Astrocyte (in vitro differentiated cells and primary cell): ENCODE measurements at regions not wholly inside any gene's neighbourhood (a gene's known extent, or its start where the extent isn't known, plus 50 kb on each side); places are given as distances from the start of the nearest gene placed in this dataset.

Experiments used
- DNase-seq: peaks from one replicate; pipeline ENCODE4 v3.0.0-alpha.2; 2010; ENCODE audit warnings: low read depth
- FAIRE-seq: peaks from 2 replicates; lab custom pipeline; 2011; peaks lifted over from hg19 to GRCh38; lab: Jason Lieb, UNC
- H2AFZ ChIP-seq: 2 replicates; pipeline ENCODE4 v1.6.0; 2012; ENCODE audit warnings: low read depth, low read length, inconsistent platforms
- H3K27ac ChIP-seq: 2 replicates; pipeline ENCODE4 v1.5.1; 2011; ENCODE audit warnings: low read depth, low read length, inconsistent platforms
- H3K27me3 ChIP-seq: 2 replicates; pipeline ENCODE4 v1.6.0; 2011; ENCODE audit warnings: low read length, inconsistent platforms; ENCODE audit not compliant: insufficient read depth
- H3K36me3 ChIP-seq: 2 replicates; pipeline ENCODE4 v1.5.1; 2011; ENCODE audit warnings: low read length, inconsistent platforms; ENCODE audit not compliant: insufficient read depth
- H3K4me1 ChIP-seq: 2 replicates; pipeline ENCODE4 v1.5.1; 2011; ENCODE audit warnings: low read length, inconsistent platforms; ENCODE audit not compliant: insufficient read depth
- H3K4me2 ChIP-seq: 2 replicates; pipeline ENCODE4 v1.6.0; 2012; ENCODE audit warnings: low read length, inconsistent platforms
- H3K4me3 ChIP-seq: 2 replicates; pipeline ENCODE4 v1.5.1; 2011; ENCODE audit warnings: low read depth, mild to moderate bottlenecking, low read length, inconsistent platforms; ENCODE audit not compliant: insufficient read depth
- H3K79me2 ChIP-seq: 2 replicates; pipeline ENCODE4 v1.6.0; 2012; ENCODE audit warnings: mild to moderate bottlenecking, low read length, inconsistent platforms; ENCODE audit not compliant: insufficient read depth
- H3K9ac ChIP-seq: 2 replicates; pipeline ENCODE4 v1.6.0; 2012; ENCODE audit warnings: mild to moderate bottlenecking, low read length, inconsistent platforms
- H3K9me3 ChIP-seq: 2 replicates; pipeline ENCODE4 v1.5.1; 2012; ENCODE audit warnings: low read depth, mild to moderate bottlenecking, low read length, inconsistent platforms; ENCODE audit not compliant: insufficient read depth
- H4K20me1 ChIP-seq: 2 replicates; pipeline ENCODE4 v1.6.0; 2012; ENCODE audit warnings: low read length, inconsistent platforms; ENCODE audit not compliant: insufficient read depth
- H3K27ac Mint-ChIP-seq: one replicate; pipeline ENCODE4 v1.8.0; 2021; ENCODE audit warnings: mild to moderate bottlenecking, mixed read lengths; ENCODE audit not compliant: unreplicated experiment
- H3K27me3 Mint-ChIP-seq: one replicate; pipeline ENCODE4 v1.8.0; 2021; ENCODE audit warnings: low read depth, mixed read lengths; ENCODE audit not compliant: unreplicated experiment
- H3K36me3 Mint-ChIP-seq: one replicate; pipeline ENCODE4 v1.8.0; 2021; ENCODE audit warnings: low read depth, mixed read lengths; ENCODE audit not compliant: unreplicated experiment
- H3K4me1 Mint-ChIP-seq: one replicate; pipeline ENCODE4 v1.8.0; 2021; ENCODE audit warnings: low read depth, mixed read lengths; ENCODE audit not compliant: unreplicated experiment
- H3K4me3 Mint-ChIP-seq: one replicate; pipeline ENCODE4 v1.8.0; 2021; ENCODE audit warnings: mild to moderate bottlenecking, moderate library complexity, mixed read lengths; ENCODE audit not compliant: unreplicated experiment
- H3K9me3 Mint-ChIP-seq: one replicate; pipeline ENCODE4 v1.8.0; 2021; ENCODE audit warnings: mild to moderate bottlenecking, mixed read lengths; ENCODE audit not compliant: unreplicated experiment
- CTCF ChIP-seq: IDR thresholded peaks from 2 replicates; pipeline ENCODE4 v1.5.1; 2011; ENCODE audit warnings: low read depth, mild to moderate bottlenecking, inconsistent platforms, low read length, moderate library complexity; ENCODE audit not compliant: insufficient read depth
- EZH2 ChIP-seq: IDR thresholded peaks from 2 replicates; pipeline ENCODE4 v1.6.1; 2012; ENCODE audit warnings: mild to moderate bottlenecking, low read length, inconsistent platforms; ENCODE audit not compliant: insufficient read depth

- no peaks in the 10 kb centered on the region for H4K20me1 ChIP-seq
- no peak for TF ChIP-seq EZH2
- TF ChIP-seq CTCF = no peak
- no peaks in the 10 kb centered on the region for H3K79me2 ChIP-seq
- Mint-ChIP-seq H3K27ac (no peak overlapping the region), H3K9me3 (no peaks in the 10 kb centered on the region), H3K27me3 (no peaks in the 10 kb centered on the region), H3K4me1 (peaks cover 10% of the 10 kb centered on the region), H3K36me3 (no peaks in the 10 kb centered on the region), H3K4me3 (no peak overlapping the region)
- no peak overlapping the region for H3K9ac ChIP-seq
- H3K4me1 ChIP-seq = no peaks in the 10 kb centered on the region
- no peaks in the 10 kb centered on the region for H3K36me3 ChIP-seq
- H3K9me3 ChIP-seq = no peaks in the 10 kb centered on the region
- no peak overlapping the region for H3K4me2 ChIP-seq
- FAIRE-seq (no peak), DNase-seq (no peak)
- H3K27me3 ChIP-seq = peaks cover 2% of the 10 kb centered on the region
- H3K4me3 ChIP-seq = no peak overlapping the region
- H2AFZ ChIP-seq = no peak overlapping the region
- no peak overlapping the region for H3K27ac ChIP-seq
Measured at GRCh38 chr6:18976966-18977365, 589.8 kb downstream of the RNF144B start.

- H3K4me1 ChIP-seq = no peaks in the 10 kb centered on the region
- H3K9ac ChIP-seq = no peak overlapping the region
- H3K9me3 ChIP-seq = no peaks in the 10 kb centered on the region
- H3K27me3 ChIP-seq = no peaks in the 10 kb centered on the region
- peak; percentile 51 for DNase-seq
- no peaks in the 10 kb centered on the region for H4K20me1 ChIP-seq
- H3K36me3 ChIP-seq = no peaks in the 10 kb centered on the region
- no peak overlapping the region for H3K4me3 ChIP-seq
- H3K79me2 ChIP-seq = no peaks in the 10 kb centered on the region
- H3K4me2 ChIP-seq = no peak overlapping the region
- no peak for FAIRE-seq
- no peak overlapping the region for H3K4me3 Mint-ChIP-seq
- H3K9me3 Mint-ChIP-seq = no peaks in the 10 kb centered on the region
- no peaks in the 10 kb centered on the region for H3K36me3 Mint-ChIP-seq
- H3K27me3 Mint-ChIP-seq = no peaks in the 10 kb centered on the region
- peak overlapping the region; percentile 79 for H3K27ac Mint-ChIP-seq
- TF ChIP-seq CTCF = no peak
- no peak overlapping the region for H2AFZ ChIP-seq
- H3K4me1 Mint-ChIP-seq = peaks cover 10% of the 10 kb centered on the region
- no peak overlapping the region for H3K27ac ChIP-seq
Measured at GRCh38 chr6:18978337-18979128, 591.4 kb downstream of the RNF144B start.

- H2AFZ ChIP-seq = no peak overlapping the region
- H3K9me3 ChIP-seq = no peaks in the 10 kb centered on the region
- H3K4me2 ChIP-seq = no peak overlapping the region
- no peaks in the 10 kb centered on the region for H3K27me3 ChIP-seq
- Mint-ChIP-seq H3K4me1 (no peaks in the 10 kb centered on the region), H3K36me3 (no peaks in the 10 kb centered on the region), H3K27me3 (no peaks in the 10 kb centered on the region), H3K9me3 (no peaks in the 10 kb centered on the region), H3K4me3 (no peak overlapping the region), H3K27ac (no peak overlapping the region)
- H3K36me3 ChIP-seq = no peaks in the 10 kb centered on the region
- H3K27ac ChIP-seq = no peak overlapping the region
- no peaks in the 10 kb centered on the region for H3K4me1 ChIP-seq
- H4K20me1 ChIP-seq = no peaks in the 10 kb centered on the region
- no peaks in the 10 kb centered on the region for H3K79me2 ChIP-seq
- no peak for FAIRE-seq
- no peak for TF ChIP-seq EZH2
- no peak for TF ChIP-seq CTCF
- H3K9ac ChIP-seq = no peak overlapping the region
- no peak overlapping the region for H3K4me3 ChIP-seq
- no peak for DNase-seq
Measured at GRCh38 chr6:18985061-18985460, 597.9 kb downstream of the RNF144B start.
